ENCODE measurements at regions not wholly inside any gene's neighbourhood (a gene's known extent, or its start where the extent isn't known, plus 50 kb on each side); places are given as distances from the start of the nearest gene placed in this dataset.

GRCh38 chr5:85304524-85304923 lies 919.8 kb upstream of the EDIL3 start:
- Histone ChIP-seq H3K23ac (ENCODE audit: low read length) (no peak overlapping the region), H2BK120ac (ENCODE audit: low read depth, low read length) (no peak overlapping the region), H3K36me3 (ENCODE audit: control insufficient read depth, insufficient read depth, low read length) (no peaks in the 10 kb centered on the region), H2BK15ac (replicated peaks; ENCODE audit: low read depth) (no peak overlapping the region), H3K4ac (ENCODE audit: low read depth, low read length) (no peak overlapping the region), H3K79me2 (ENCODE audit: control insufficient read depth, insufficient read depth, low read length) (no peaks in the 10 kb centered on the region), H3K79me1 (ENCODE audit: low read length) (no peaks in the 10 kb centered on the region), H2BK5ac (ENCODE audit: low read length) (no peak overlapping the region), H3K27me3 (ENCODE audit: insufficient read depth, low read length, poor library complexity) (no peaks in the 10 kb centered on the region), H3K4me2 (ENCODE audit: low read length) (no peak overlapping the region), H3K4me1 (ENCODE audit: control insufficient read depth, low read depth, low read length) (no peaks in the 10 kb centered on the region), H4K5ac (ENCODE audit: low read length) (no peak overlapping the region), H3K18ac (ENCODE audit: low read length) (no peak overlapping the region), H4K8ac (ENCODE audit: low read depth, low read length) (no peak overlapping the region), H3K9ac (ENCODE audit: low read length) (no peak overlapping the region), H3K56ac (ENCODE audit: low read length) (no peak overlapping the region), H3K4me3 (ENCODE audit: low read length) (no peak overlapping the region), H2AK5ac (ENCODE audit: low read length) (no peak overlapping the region), H3K27ac (ENCODE audit: low read depth, low read length) (no peak overlapping the region)
- no peak for DNase-seq
- no CpG with 5 or more reads among the region's 2 CpGs for WGBS (ENCODE audit: extremely low coverage, insufficient coverage, low lambda C conversion rate)

- no CpG with 5 or more reads among the region's 3 CpGs for WGBS (ENCODE audit: extremely low coverage, insufficient coverage, low lambda C conversion rate)
- Histone ChIP-seq H2AK5ac (ENCODE audit: low read length) (no peak overlapping the region), H3K4me3 (ENCODE audit: low read length) (no peak overlapping the region), H2BK5ac (ENCODE audit: low read length) (no peak overlapping the region), H3K79me1 (ENCODE audit: low read length) (no peaks in the 10 kb centered on the region), H3K56ac (ENCODE audit: low read length) (no peak overlapping the region), H3K18ac (ENCODE audit: low read length) (no peak overlapping the region), H3K4me2 (ENCODE audit: low read length) (no peak overlapping the region), H3K36me3 (ENCODE audit: control insufficient read depth, insufficient read depth, low read length) (no peaks in the 10 kb centered on the region), H3K79me2 (ENCODE audit: control insufficient read depth, insufficient read depth, low read length) (no peaks in the 10 kb centered on the region), H3K27me3 (ENCODE audit: insufficient read depth, low read length, poor library complexity) (no peaks in the 10 kb centered on the region), H3K23ac (ENCODE audit: low read length) (no peak overlapping the region), H2BK15ac (replicated peaks; ENCODE audit: low read depth) (no peak overlapping the region), H4K8ac (ENCODE audit: low read depth, low read length) (no peak overlapping the region), H3K27ac (ENCODE audit: low read depth, low read length) (no peak overlapping the region), H3K4me1 (ENCODE audit: control insufficient read depth, low read depth, low read length) (no peaks in the 10 kb centered on the region), H4K5ac (ENCODE audit: low read length) (no peak overlapping the region), H3K4ac (ENCODE audit: low read depth, low read length) (no peak overlapping the region), H2BK120ac (ENCODE audit: low read depth, low read length) (no peak overlapping the region), H3K9ac (ENCODE audit: low read length) (no peak overlapping the region)
- DNase-seq = no peak
These were observed 921.1 kb upstream of the EDIL3 start for GRCh38 chr5:85305766-85306165.

DNA sequence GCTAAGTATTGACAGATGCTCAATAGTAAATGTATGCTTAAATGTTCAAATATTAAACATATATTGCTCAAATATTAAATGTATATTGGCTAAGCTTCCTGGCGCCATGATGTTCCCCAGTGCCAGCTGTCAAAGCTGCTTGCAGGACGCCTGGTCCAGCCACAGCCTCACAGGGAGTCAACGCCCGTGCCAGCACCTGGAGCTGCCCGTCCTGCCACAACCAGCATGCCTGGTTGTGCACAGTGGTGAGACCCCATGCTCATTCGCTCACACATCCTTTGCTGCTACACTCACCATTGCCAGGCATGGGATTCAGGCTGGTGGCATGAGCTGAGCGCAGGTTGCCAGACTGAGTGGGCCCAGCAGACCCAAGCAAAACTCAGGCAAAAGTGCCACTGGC lies 926.9 kb upstream of the EDIL3 start:
- H3K36me3 ChIP-seq (ENCODE audit: control insufficient read depth, insufficient read depth, low read length) = no peaks in the 10 kb centered on the region
- no peak overlapping the region for H3K4me3 ChIP-seq (ENCODE audit: low read length)
- no peak overlapping the region for H3K18ac ChIP-seq (ENCODE audit: low read length)
- no peak overlapping the region for H2BK120ac ChIP-seq (ENCODE audit: low read depth, low read length)
- no peak for DNase-seq
- no peaks in the 10 kb centered on the region for H3K4me1 ChIP-seq (ENCODE audit: control insufficient read depth, low read depth, low read length)
- no peak overlapping the region for H3K4me2 ChIP-seq (ENCODE audit: low read length)
- no peak overlapping the region for H3K9ac ChIP-seq (ENCODE audit: low read length)
- no CpG with 5 or more reads among the region's 7 CpGs for WGBS (ENCODE audit: extremely low coverage, insufficient coverage, low lambda C conversion rate)
- no peaks in the 10 kb centered on the region for H3K79me2 ChIP-seq (ENCODE audit: control insufficient read depth, insufficient read depth, low read length)
- no peak overlapping the region for H2BK5ac ChIP-seq (ENCODE audit: low read length)
- no peak overlapping the region for H4K5ac ChIP-seq (ENCODE audit: low read length)
- no peaks in the 10 kb centered on the region for H3K79me1 ChIP-seq (ENCODE audit: low read length)
- no peak overlapping the region for H2AK5ac ChIP-seq (ENCODE audit: low read length)
- H3K23ac ChIP-seq (ENCODE audit: low read length) = no peak overlapping the region
- no peak overlapping the region for H2BK15ac ChIP-seq (replicated peaks; ENCODE audit: low read depth)
- no peaks in the 10 kb centered on the region for H3K27me3 ChIP-seq (ENCODE audit: insufficient read depth, low read length, poor library complexity)
- H3K27ac ChIP-seq (ENCODE audit: low read depth, low read length) = no peak overlapping the region
- no peak overlapping the region for H4K8ac ChIP-seq (ENCODE audit: low read depth, low read length)
- no peak overlapping the region for H3K4ac ChIP-seq (ENCODE audit: low read depth, low read length)
- no peak overlapping the region for H3K56ac ChIP-seq (ENCODE audit: low read length)

DNA sequence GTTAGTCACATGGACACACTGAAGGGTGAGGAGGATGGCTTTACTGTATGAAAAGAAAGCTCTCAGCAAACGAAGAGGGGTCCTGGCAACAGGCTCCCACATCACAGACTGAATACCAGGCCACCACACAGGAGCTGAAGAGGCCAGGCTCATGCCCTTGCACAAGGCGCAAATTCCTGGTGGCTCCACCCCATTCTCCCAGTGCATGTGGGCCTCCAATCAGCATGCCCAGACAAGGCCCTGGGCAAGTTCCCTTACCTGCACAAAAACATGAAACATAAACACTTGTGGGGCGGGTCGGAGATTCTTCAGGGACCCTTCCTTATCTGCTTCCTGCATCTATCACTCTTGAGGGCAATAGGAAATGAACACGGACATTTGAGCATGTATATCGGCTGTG lies 935.8 kb upstream of the EDIL3 start:
- Histone ChIP-seq H2AK5ac (ENCODE audit: low read length) (no peak overlapping the region), H3K18ac (ENCODE audit: low read length) (peak overlapping the region; percentile 5), H3K79me2 (ENCODE audit: control insufficient read depth, insufficient read depth, low read length) (no peaks in the 10 kb centered on the region), H3K27me3 (ENCODE audit: insufficient read depth, low read length, poor library complexity) (no peaks in the 10 kb centered on the region), H3K36me3 (ENCODE audit: control insufficient read depth, insufficient read depth, low read length) (no peaks in the 10 kb centered on the region), H4K5ac (ENCODE audit: low read length) (no peak overlapping the region), H4K8ac (ENCODE audit: low read depth, low read length) (no peak overlapping the region), H3K56ac (ENCODE audit: low read length) (no peak overlapping the region), H3K23ac (ENCODE audit: low read length) (no peak overlapping the region), H3K4ac (ENCODE audit: low read depth, low read length) (no peak overlapping the region), H2BK120ac (ENCODE audit: low read depth, low read length) (no peak overlapping the region), H3K4me3 (ENCODE audit: low read length) (no peak overlapping the region), H3K4me1 (ENCODE audit: control insufficient read depth, low read depth, low read length) (no peaks in the 10 kb centered on the region), H3K4me2 (ENCODE audit: low read length) (no peak overlapping the region), H3K79me1 (ENCODE audit: low read length) (no peaks in the 10 kb centered on the region), H2BK5ac (ENCODE audit: low read length) (no peak overlapping the region), H3K27ac (ENCODE audit: low read depth, low read length) (no peak overlapping the region), H3K9ac (ENCODE audit: low read length) (no peak overlapping the region), H2BK15ac (replicated peaks; ENCODE audit: low read depth) (no peak overlapping the region)
- peak; percentile 10 for DNase-seq
- no CpG with 5 or more reads among the region's 6 CpGs for WGBS (ENCODE audit: extremely low coverage, insufficient coverage, low lambda C conversion rate)

GRCh38 chr5:85333276-85333675 lies 948.6 kb upstream of the EDIL3 start:
- no peak overlapping the region for H3K9ac ChIP-seq (ENCODE audit: low read length)
- no peaks in the 10 kb centered on the region for H3K4me1 ChIP-seq (ENCODE audit: control insufficient read depth, low read depth, low read length)
- no peak overlapping the region for H3K56ac ChIP-seq (ENCODE audit: low read length)
- H3K4me2 ChIP-seq (ENCODE audit: low read length) = no peak overlapping the region
- H3K27me3 ChIP-seq (ENCODE audit: insufficient read depth, low read length, poor library complexity) = no peaks in the 10 kb centered on the region
- H4K5ac ChIP-seq (ENCODE audit: low read length) = no peak overlapping the region
- H2BK5ac ChIP-seq (ENCODE audit: low read length) = no peak overlapping the region
- no peak for DNase-seq
- no peak overlapping the region for H3K4me3 ChIP-seq (ENCODE audit: low read length)
- H4K8ac ChIP-seq (ENCODE audit: low read depth, low read length) = no peak overlapping the region
- no peak overlapping the region for H2AK5ac ChIP-seq (ENCODE audit: low read length)
- H3K79me1 ChIP-seq (ENCODE audit: low read length) = no peaks in the 10 kb centered on the region
- H3K4ac ChIP-seq (ENCODE audit: low read depth, low read length) = no peak overlapping the region
- no peaks in the 10 kb centered on the region for H3K79me2 ChIP-seq (ENCODE audit: control insufficient read depth, insufficient read depth, low read length)
- WGBS (ENCODE audit: extremely low coverage, insufficient coverage, low lambda C conversion rate) = no CpG with 5 or more reads among the region's 1 CpG
- H2BK15ac ChIP-seq (replicated peaks; ENCODE audit: low read depth) = no peak overlapping the region
- no peak overlapping the region for H3K23ac ChIP-seq (ENCODE audit: low read length)
- H3K36me3 ChIP-seq (ENCODE audit: control insufficient read depth, insufficient read depth, low read length) = no peaks in the 10 kb centered on the region
- no peak overlapping the region for H2BK120ac ChIP-seq (ENCODE audit: low read depth, low read length)
- no peak overlapping the region for H3K27ac ChIP-seq (ENCODE audit: low read depth, low read length)
- H3K18ac ChIP-seq (ENCODE audit: low read length) = no peak overlapping the region

DNA sequence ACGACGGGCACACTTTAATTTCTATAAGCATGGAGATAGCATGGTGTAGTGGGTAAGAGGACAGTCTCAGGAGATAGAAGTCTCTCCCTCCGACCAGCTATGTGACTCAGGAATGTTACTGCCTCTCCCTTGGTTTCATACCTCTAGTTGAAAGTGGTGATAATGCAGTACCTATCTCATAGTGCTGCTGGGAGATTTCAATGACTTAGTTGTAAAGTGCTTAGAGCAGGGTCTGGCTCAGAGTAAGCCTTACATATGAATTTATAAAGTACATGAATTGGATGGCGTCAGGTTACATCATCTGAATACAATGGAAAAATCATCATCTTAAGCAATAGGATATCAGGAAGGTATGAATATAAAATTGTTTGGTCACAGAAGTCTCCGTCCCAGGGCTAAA lies 952.8 kb upstream of the EDIL3 start:
- Histone ChIP-seq H3K56ac (ENCODE audit: low read length) (no peak overlapping the region), H3K27me3 (ENCODE audit: insufficient read depth, low read length, poor library complexity) (no peaks in the 10 kb centered on the region), H3K4me2 (ENCODE audit: low read length) (no peak overlapping the region), H2BK120ac (ENCODE audit: low read depth, low read length) (no peak overlapping the region), H3K9ac (ENCODE audit: low read length) (no peak overlapping the region), H3K27ac (ENCODE audit: low read depth, low read length) (no peak overlapping the region), H3K79me2 (ENCODE audit: control insufficient read depth, insufficient read depth, low read length) (no peaks in the 10 kb centered on the region), H3K79me1 (ENCODE audit: low read length) (no peaks in the 10 kb centered on the region), H3K4me1 (ENCODE audit: control insufficient read depth, low read depth, low read length) (no peaks in the 10 kb centered on the region), H3K23ac (ENCODE audit: low read length) (no peak overlapping the region), H3K36me3 (ENCODE audit: control insufficient read depth, insufficient read depth, low read length) (no peaks in the 10 kb centered on the region), H3K4ac (ENCODE audit: low read depth, low read length) (no peak overlapping the region), H3K4me3 (ENCODE audit: low read length) (no peak overlapping the region), H2BK15ac (replicated peaks; ENCODE audit: low read depth) (no peak overlapping the region), H3K18ac (ENCODE audit: low read length) (no peak overlapping the region), H4K5ac (ENCODE audit: low read length) (no peak overlapping the region), H2BK5ac (ENCODE audit: low read length) (no peak overlapping the region), H2AK5ac (ENCODE audit: low read length) (no peak overlapping the region), H4K8ac (ENCODE audit: low read depth, low read length) (no peak overlapping the region)
- WGBS (ENCODE audit: extremely low coverage, insufficient coverage, low lambda C conversion rate) = no CpG with 5 or more reads among the region's 5 CpGs
- DNase-seq = peak; percentile 54
